HG02970 (cell line): ENCODE measurements at regions not wholly inside any gene's neighbourhood (a gene's known extent, or its start where the extent isn't known, plus 50 kb on each side); places are given as distances from the start of the nearest gene placed in this dataset.

Source experiments
- ATAC-seq: cut with Tn5 transposase; IDR thresholded peaks from one replicate; pipeline ENCODE4 v1.9.1; 2021; ENCODE audit warnings: mild to moderate bottlenecking, moderate library complexity, moderate number of reproducible peaks; ENCODE audit not compliant: unreplicated experiment, low FRiP score

- no peak for ATAC-seq
Observed at GRCh38 chr22:34129691-34130486, 209.6 kb upstream of the LARGE1 start.

GRCh38 chr22:34135749-34136148 lies 215.5 kb upstream of the LARGE1 start:
- no peak for ATAC-seq

DNA sequence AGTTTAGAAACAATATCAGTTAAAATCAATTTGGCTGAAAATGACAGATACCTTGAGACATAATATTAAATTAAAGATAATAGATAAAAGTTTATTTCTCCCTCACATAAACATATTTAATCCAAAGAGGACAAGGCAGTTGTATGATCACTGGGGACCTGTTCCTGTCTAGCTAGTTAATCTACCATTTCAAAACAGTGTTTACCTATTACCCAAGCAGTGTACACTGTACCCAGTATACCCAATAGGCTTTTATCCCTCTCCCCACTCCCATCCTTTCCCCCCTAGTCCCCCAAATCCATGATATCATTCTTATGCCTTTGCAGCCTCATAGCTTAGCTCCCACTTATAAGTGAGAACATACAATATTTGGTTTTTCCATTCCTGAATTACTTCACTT lies 229.7 kb upstream of the LARGE1 start:
- ATAC-seq = no peak

DNA sequence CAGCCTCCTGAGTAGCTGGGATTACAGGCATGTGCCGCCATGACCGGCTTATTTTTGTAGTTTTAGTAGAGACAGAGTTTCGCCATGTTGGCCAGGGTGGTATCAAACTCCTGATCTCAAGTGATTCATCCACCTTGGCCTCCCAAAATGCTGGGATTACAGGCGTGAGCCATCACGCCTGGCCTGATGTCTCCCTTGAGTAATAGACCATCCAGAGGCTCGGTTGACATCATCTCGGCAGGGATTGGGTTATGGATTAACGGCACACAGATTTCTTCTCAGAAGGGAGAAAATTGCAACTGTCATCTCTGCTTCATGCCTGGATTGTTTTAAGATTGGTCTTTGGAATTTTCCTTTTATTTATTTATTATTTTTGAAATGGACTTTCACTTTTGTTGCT lies 239.2 kb upstream of the LARGE1 start:
- no peak for ATAC-seq

DNA sequence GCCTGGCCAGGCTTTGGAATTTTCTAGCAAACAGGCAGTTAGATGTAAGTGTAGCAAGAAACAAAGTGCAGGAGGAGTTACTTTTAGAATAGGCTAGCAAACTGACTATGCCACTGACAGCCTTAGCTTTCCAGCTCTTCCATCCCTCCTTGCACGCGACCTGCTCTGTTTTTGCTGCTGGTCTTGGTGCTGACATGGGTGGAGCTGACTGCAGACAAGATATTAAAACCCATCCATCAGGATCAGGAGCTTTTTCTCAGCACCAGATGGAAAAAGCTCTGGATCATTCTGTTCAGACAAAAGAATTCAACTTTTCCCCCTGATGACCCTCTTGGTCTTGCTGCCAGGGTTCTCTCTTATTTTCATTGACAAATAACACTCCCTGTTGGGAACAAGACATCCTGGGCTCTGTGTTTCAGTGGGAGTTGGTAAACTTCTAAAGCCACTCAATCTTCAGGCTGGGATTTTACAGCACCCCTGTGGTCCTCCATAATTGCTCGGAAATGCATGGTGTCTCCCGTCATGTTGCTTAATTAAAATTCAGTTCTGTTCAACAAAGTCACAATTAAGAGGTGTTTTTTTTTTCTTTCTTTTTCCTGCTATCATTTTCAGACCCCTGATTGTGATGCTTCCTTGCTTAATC lies 240.0 kb upstream of the LARGE1 start:
- ATAC-seq = no peak

- no peak for ATAC-seq
Observed at GRCh38 chr22:34161431-34162123, 241.3 kb upstream of the LARGE1 start.

DNA sequence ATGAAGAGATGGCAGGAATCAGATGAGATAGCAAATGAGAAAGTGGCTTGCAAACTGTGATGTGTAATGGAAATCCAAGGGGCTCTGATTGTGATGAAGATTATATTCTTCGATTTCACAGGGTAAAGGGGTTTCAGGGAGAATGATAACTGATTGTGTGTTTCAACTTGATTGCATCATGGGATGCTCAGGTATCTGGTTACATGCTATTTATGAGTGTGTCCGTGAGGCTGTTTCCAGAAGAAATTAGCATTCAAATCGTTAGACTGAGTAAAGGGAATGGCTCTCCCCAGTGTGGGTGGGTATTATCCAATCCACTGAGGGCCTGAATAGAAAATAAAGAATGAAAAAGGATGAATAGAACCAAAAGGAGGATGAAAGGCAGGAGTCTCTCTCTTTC lies 278.7 kb upstream of the LARGE1 start:
- no peak for ATAC-seq

DNA sequence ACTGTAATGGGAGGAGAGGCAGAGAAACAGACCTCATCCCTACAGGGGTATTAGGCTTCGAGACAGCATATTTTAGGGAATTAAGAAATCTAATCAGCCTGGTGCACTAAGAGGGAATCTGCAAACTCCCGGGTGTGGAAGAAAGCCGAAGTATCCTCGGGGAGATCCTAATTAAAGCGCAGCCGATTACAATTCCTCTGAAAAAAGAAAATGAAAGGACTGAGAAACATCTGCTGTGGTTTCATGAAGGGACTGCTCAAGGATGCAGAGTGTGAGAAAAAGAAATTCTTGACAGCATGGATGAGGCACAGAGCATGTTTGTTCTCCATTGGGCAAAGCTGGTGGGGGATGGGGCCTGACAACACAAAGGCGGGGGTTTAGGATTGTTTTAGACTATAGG lies 290.0 kb upstream of the LARGE1 start:
- ATAC-seq = no peak

DNA sequence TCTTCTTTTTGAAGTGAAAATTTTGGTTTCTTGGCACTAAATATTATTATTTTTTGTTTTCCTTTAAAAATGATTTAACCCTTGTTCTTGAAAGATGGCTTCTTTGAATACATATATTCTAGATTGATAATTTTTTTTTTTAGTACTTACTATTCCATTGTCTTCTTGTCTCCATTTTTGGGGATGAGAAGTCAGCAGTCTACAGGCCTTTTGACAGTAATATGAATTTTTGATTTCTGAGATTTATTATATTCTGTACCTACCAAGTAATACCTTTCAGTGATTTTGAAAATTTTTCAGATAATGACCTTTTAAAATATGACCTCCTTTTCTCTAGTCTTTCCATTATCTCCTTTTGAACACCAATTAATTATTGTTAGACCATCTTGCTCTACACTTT lies 294.1 kb upstream of the LARGE1 start:
- no peak for ATAC-seq

DNA sequence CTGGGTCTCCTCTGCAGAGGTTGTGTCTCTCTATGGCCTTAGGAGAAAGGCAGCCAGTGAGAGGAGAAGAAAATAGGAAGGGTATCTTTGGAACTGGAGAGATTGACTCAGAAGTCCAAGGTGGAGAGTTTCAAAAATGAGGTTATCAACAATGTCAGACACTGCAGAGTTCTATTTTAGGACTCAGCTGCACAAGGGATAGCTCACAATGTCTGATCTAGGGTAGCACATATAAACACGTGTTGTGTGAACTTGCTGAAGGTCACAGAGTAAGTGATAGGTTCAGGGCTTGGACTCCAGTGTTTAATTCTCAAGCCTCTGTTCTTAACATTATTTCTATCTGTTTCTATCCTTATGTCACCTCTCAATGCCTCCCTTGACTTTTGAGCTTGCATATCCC lies 305.0 kb upstream of the LARGE1 start:
- no peak for ATAC-seq

DNA sequence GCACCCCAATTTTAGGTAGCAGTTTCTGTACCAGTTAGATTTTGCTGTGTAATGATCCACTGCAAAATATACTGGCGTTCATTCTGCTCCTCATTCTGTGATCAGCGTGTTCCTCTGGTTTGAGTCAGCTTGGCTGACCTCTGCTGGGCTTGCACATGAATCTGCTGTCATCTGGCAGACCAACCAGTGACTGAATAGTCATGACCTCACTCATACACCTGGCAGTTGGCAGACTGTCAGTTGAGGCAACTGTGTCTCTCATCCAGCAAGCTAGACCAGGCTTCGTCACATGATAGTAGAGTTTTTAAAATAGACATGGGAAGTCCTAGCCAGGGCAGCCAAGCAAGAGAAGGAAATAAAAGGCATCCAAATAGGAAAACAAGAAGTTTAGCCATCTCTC lies 316.3 kb upstream of the LARGE1 start:
- ATAC-seq = no peak

- ATAC-seq = no peak
Observed at GRCh38 chr22:34239421-34239820, 319.1 kb upstream of the LARGE1 start.

DNA sequence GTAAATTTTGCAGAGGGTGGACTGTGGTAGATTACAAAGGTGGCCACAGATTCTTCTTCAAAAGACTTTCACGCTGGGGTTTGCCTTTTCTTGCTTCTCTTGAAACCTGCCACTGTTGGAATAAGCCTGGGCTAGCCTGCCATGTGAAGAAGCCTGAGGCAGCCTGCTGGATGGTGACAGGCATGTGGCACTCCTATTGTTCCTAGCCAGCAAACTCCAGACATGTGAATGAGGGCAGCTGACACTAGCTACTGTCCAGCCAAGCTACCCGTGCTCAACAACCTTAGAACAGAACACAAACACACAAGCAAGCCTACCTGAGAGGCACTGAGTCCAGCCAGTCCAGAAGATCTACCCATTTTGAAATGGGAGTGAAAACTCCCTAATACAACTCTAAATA lies 322.7 kb upstream of the LARGE1 start:
- ATAC-seq = no peak

GRCh38 chr22:34255042-34255441 lies 334.8 kb upstream of the LARGE1 start:
- no peak for ATAC-seq

GRCh38 chr22:34278121-34278520 lies 357.8 kb upstream of the LARGE1 start:
- ATAC-seq = no peak

GRCh38 chr22:34281738-34282137 lies 361.5 kb upstream of the LARGE1 start:
- no peak for ATAC-seq

- no peak for ATAC-seq
Observed at GRCh38 chr22:34283844-34284243, 363.6 kb upstream of the LARGE1 start.

DNA sequence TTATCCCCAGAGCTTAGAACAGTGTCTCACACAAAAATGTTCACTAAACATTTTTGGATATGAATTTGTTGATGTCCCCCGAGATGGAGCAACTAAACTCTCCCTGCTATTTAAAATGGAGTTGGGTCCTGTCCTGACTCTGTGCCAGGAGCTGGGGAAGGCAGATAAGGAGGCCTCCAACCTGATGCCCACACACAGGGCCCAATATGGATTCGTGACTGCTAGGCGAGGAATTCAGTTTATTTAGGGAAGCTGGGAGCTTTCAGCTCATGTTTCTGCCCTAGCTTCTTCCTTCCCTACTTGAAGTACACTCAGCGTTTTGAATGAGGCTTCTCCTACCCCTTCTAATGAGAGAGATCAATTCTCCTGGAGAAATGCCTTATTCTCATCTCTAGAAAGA lies 373.0 kb upstream of the LARGE1 start:
- no peak for ATAC-seq

DNA sequence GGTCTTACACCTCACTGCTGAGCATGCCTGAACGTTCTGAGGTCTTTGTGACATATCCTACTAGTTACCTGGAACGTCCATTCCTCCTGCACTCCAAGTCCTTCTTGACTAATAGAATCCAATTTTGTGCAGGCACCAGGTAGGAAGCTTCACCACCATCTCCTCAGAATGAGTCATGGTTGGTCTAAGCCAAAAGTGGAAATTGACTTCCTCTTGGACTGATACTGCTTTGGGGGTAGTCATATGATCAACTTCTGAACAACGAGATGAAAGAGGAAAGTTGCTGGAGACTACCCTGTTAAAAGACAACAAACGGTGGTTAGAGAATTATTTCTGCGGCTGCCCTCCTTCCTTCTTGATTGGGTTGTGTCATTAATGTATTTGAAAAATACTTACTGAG lies 374.2 kb upstream of the LARGE1 start:
- no peak for ATAC-seq

DNA sequence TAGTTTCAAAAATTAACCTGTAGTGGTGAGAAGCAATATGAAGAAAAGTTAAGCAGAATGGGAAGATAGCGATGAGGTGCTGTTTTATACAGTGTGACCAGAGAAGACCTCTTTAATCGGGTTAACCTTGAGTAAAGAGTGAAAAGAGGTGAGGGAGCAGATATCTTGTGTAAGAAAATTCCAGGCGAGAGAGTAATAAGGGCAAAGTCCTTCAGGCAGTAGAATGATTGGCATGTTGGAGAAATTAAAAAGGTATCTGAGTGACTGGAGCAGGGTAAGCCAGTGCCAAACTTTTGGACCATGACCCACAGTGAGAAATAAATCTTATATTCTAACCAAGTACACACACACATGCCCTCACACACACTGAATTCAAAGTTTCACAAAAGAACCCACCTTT lies 374.7 kb upstream of the LARGE1 start:
- no peak for ATAC-seq

- ATAC-seq = no peak
Observed at GRCh38 chr22:34296461-34296860, 376.2 kb upstream of the LARGE1 start.
